Osteoblast (primary cell): ENCODE measurements at regions not wholly inside any gene's neighbourhood (a gene's known extent, or its start where the extent isn't known, plus 50 kb on each side); places are given as distances from the start of the nearest gene placed in this dataset.

Source experiments
- DNase-seq: peaks from one replicate; pipeline ENCODE4 v3.0.0; 2011; ENCODE audit warnings: low spot score, mixed read lengths; ENCODE audit not compliant: insufficient read length; ENCODE audit errors: missing footprints
- H2AFZ ChIP-seq: 2 replicates; pipeline ENCODE4 v1.6.0; 2011; ENCODE audit warnings: mild to moderate bottlenecking, low read length
- H3K27ac ChIP-seq: 2 replicates; pipeline ENCODE4 v1.5.1; 2011; ENCODE audit warnings: mild to moderate bottlenecking, low read depth, low read length, moderate library complexity
- H3K27me3 ChIP-seq: 2 replicates; pipeline ENCODE4 v1.6.0; 2012; ENCODE audit warnings: mild to moderate bottlenecking, control low read depth, inconsistent platforms, low read length, moderate library complexity; ENCODE audit not compliant: insufficient read depth
- H3K36me3 ChIP-seq: 2 replicates; pipeline ENCODE4 v1.5.1; 2011; ENCODE audit warnings: mild to moderate bottlenecking, low read length, control low read depth, moderate library complexity; ENCODE audit not compliant: insufficient read depth
- H3K4me1 ChIP-seq: 2 replicates; pipeline ENCODE4 v1.5.1; 2011; ENCODE audit warnings: mild to moderate bottlenecking, low read length, control low read depth, moderate library complexity; ENCODE audit not compliant: insufficient read depth
- H3K4me2 ChIP-seq: 2 replicates; pipeline ENCODE4 v1.6.0; 2011; ENCODE audit warnings: mild to moderate bottlenecking, low read length; ENCODE audit not compliant: insufficient read depth
- H3K4me3 ChIP-seq: fragments of 200-600 bp; sonication (generic); 3 replicates; pipeline ENCODE4 v1.5.1; 2012; ENCODE audit warnings: mild to moderate bottlenecking, low read length, inconsistent platforms; ENCODE audit not compliant: insufficient read depth
- H3K79me2 ChIP-seq: 2 replicates; pipeline ENCODE4 v1.6.0; 2012; ENCODE audit warnings: mild to moderate bottlenecking, low read length, control low read depth, inconsistent platforms; ENCODE audit not compliant: insufficient read depth
- H3K9me3 ChIP-seq: 2 replicates; pipeline ENCODE4 v1.5.1; 2011; ENCODE audit warnings: low read depth, low read length, control low read depth
- H4K20me1 ChIP-seq: 2 replicates; pipeline ENCODE4 v1.6.0; 2012; ENCODE audit warnings: mild to moderate bottlenecking, low read length, control low read depth; ENCODE audit not compliant: insufficient read depth
- TF ChIP-seq, protein P1 (sequence below): IDR thresholded peaks from 2 replicates; pipeline ENCODE4 v1.5.1; 2011; ENCODE audit warnings: mild to moderate bottlenecking, low read depth, low read length, moderate library complexity; ENCODE audit errors: extremely low read depth

DNA sequence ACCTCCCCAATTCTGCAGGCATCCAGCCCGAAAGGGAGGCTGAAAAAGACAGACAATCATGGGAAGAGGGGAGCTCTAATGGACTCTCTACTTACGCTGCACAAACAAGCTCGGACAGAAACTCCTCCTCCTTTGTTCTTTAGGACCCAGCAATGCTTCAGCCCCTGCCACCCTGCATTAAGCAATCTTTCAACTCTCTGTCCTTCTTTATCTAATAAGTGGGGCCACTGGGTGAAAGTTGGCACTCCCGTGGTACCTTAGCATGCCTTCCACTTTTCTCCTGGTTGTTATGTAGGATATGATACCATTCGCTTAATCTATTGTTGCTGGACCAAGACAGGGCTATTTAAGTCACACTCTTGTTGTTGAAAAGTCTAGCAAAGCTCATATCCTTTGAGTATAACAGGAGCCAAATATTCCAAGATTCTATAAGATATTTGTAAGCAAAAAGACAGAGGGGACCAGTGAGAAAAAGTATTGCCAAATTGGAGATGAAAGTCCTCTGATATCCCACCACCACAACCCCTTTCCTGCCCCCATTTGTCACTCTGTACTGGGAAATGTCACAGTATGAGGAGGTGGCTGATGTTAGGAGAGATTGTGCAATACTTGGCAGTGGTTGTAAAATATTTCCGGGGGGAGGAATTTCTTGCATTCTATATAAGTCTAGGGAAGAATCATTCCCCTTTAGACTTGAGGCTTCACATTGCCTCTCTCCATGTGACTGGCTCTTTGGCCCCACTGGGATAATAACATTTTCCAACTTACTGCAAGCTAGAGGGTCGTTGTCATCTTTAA, 137.3 kb upstream of the GJB5 start:
- H3K4me2 ChIP-seq: no peak overlapping the region
- DNase-seq: no peak
- no peaks in the 10 kb centered on the region for H3K27me3 ChIP-seq
- H3K79me2 ChIP-seq: no peaks in the 10 kb centered on the region
- TF ChIP-seq, protein P1, sequence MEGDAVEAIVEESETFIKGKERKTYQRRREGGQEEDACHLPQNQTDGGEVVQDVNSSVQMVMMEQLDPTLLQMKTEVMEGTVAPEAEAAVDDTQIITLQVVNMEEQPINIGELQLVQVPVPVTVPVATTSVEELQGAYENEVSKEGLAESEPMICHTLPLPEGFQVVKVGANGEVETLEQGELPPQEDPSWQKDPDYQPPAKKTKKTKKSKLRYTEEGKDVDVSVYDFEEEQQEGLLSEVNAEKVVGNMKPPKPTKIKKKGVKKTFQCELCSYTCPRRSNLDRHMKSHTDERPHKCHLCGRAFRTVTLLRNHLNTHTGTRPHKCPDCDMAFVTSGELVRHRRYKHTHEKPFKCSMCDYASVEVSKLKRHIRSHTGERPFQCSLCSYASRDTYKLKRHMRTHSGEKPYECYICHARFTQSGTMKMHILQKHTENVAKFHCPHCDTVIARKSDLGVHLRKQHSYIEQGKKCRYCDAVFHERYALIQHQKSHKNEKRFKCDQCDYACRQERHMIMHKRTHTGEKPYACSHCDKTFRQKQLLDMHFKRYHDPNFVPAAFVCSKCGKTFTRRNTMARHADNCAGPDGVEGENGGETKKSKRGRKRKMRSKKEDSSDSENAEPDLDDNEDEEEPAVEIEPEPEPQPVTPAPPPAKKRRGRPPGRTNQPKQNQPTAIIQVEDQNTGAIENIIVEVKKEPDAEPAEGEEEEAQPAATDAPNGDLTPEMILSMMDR: no peak
- no peak overlapping the region for H3K4me3 ChIP-seq
- no peaks in the 10 kb centered on the region for H4K20me1 ChIP-seq
- H3K36me3 ChIP-seq: no peaks in the 10 kb centered on the region
- H3K4me1 ChIP-seq: no peaks in the 10 kb centered on the region
- no peaks in the 10 kb centered on the region for H3K9me3 ChIP-seq
- H3K27ac ChIP-seq: no peak overlapping the region
- no peak overlapping the region for H2AFZ ChIP-seq

DNA sequence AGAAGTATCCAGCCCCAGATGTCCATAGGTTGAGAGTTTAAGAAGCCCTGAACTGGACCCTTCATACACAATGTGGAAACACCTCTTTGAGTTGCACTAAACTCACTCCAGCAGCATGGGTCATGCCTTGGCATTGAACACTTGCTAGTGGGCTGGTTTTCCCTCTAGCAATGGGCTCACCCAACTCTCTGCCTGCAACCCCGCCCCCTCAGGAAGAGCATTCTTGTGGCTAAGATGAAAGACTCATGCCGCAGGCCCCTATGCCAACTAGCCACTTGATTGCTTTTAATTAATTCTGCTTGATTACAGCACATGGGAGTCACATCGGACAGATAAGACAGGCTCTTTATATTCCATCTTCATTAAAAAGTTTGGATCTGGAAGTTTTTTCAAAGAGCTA, 136.5 kb upstream of the GJB5 start:
- TF ChIP-seq, protein P1: no peak
- no peak for DNase-seq

DNA sequence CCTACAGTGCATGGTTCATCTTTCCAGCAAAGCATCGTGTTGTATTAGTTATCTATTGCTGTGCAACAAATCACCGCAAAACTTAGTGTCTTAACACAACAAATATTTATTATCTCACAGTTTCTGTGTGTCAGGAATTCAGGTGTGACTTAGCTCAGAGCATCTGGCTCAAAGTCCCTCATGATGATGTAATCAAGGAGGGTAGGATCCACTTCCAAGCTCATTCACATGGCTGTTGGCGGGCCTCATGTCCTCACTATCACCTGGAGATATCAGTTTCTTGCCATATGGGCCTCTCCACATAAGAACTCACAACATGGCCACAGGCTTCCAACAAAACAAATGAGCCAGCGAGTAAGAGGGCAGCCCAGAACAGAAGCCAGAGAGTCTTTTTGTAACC, 135.6 kb upstream of the GJB5 start:
- Histone ChIP-seq H3K79me2 (no peaks in the 10 kb centered on the region), H3K27me3 (no peaks in the 10 kb centered on the region)

More for the DNA sequence above, 136.5 kb upstream of the GJB5 start:
- Histone ChIP-seq H3K27ac (no peak overlapping the region), H3K79me2 (no peaks in the 10 kb centered on the region), H2AFZ (no peak overlapping the region), H3K9me3 (no peaks in the 10 kb centered on the region), H3K4me1 (no peaks in the 10 kb centered on the region), H3K4me3 (no peak overlapping the region), H4K20me1 (no peaks in the 10 kb centered on the region), H3K4me2 (no peak overlapping the region), H3K27me3 (no peaks in the 10 kb centered on the region), H3K36me3 (no peaks in the 10 kb centered on the region)

DNA sequence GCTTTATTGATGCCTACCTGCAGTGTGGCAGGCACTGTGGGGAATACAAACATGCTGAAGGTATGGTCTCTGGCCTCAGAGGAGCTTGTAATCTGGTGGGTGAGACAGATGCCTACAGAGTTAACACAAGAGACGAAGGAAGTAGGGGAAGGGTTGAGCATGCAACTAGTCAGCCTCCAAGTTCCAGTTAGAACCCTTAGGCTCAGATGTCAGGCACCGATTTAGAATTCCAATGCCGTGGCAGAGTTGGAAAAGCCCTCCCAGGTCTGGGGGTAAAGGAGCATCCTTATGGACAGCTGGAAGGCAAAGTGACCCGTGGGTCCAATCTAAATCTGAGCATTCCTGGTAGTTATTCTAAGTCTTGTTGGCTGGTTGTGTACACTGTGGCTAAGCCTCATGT, 132.9 kb upstream of the GJB5 start:
- H3K27me3 ChIP-seq: no peaks in the 10 kb centered on the region
- no peaks in the 10 kb centered on the region for H3K79me2 ChIP-seq
- no peak overlapping the region for H3K4me2 ChIP-seq
- no peaks in the 10 kb centered on the region for H3K4me1 ChIP-seq
- DNase-seq: no peak
- H3K36me3 ChIP-seq: no peaks in the 10 kb centered on the region
- no peak overlapping the region for H3K27ac ChIP-seq
- H3K9me3 ChIP-seq: no peaks in the 10 kb centered on the region
- H3K4me3 ChIP-seq: no peak overlapping the region
- H2AFZ ChIP-seq: no peak overlapping the region
- H4K20me1 ChIP-seq: no peaks in the 10 kb centered on the region
- TF ChIP-seq, protein P1: no peak

More for the DNA sequence above, 135.6 kb upstream of the GJB5 start:
- H3K4me1 ChIP-seq: no peaks in the 10 kb centered on the region
- TF ChIP-seq, protein P1: no peak
- no peak overlapping the region for H2AFZ ChIP-seq
- H3K9me3 ChIP-seq: no peaks in the 10 kb centered on the region
- H4K20me1 ChIP-seq: no peaks in the 10 kb centered on the region
- no peak overlapping the region for H3K4me2 ChIP-seq
- no peak overlapping the region for H3K27ac ChIP-seq
- H3K36me3 ChIP-seq: no peaks in the 10 kb centered on the region
- no peak overlapping the region for H3K4me3 ChIP-seq
- DNase-seq: no peak
